Type B pancreatic cell (in vitro differentiated cells): ENCODE measurements at regions not wholly inside any gene's neighbourhood (a gene's known extent, or its start where the extent isn't known, plus 50 kb on each side); places are given as distances from the start of the nearest gene placed in this dataset.

Experiments
- DNase-seq: peaks from one replicate; pipeline ENCODE4 v3.0.0; 2021; ENCODE audit warnings: mixed read lengths; ENCODE audit not compliant: unreplicated experiment; ENCODE audit errors: extremely low spot score
- H3K27ac Mint-ChIP-seq: 2 replicates; pipeline ENCODE4 v1.8.0; 2021; ENCODE audit warnings: mild to moderate bottlenecking, mixed read lengths
- H3K27me3 Mint-ChIP-seq: 2 replicates; pipeline ENCODE4 v1.8.0; 2021; ENCODE audit warnings: mixed read lengths
- H3K36me3 Mint-ChIP-seq: 2 replicates; pipeline ENCODE4 v1.8.0; 2021; ENCODE audit warnings: mixed read lengths
- H3K4me1 Mint-ChIP-seq: one replicate; pipeline ENCODE4 v1.8.0; 2021; ENCODE audit warnings: mixed read lengths; ENCODE audit not compliant: unreplicated experiment
- H3K4me3 Mint-ChIP-seq: 2 replicates; pipeline ENCODE4 v1.8.0; 2021; ENCODE audit warnings: mild to moderate bottlenecking, mixed read lengths
- H3K9me3 Mint-ChIP-seq: 2 replicates; pipeline ENCODE4 v1.8.0; 2021; ENCODE audit warnings: mixed read lengths
- TF ChIP-seq, protein P1 (sequence below): fragments of 200-600 bp; sonication (generic); conservative IDR thresholded peaks from 2 replicates; pipeline ENCODE4 v1.5.0; 2021; ENCODE audit warnings: antibody characterized with exemption, mild to moderate bottlenecking

DNA sequence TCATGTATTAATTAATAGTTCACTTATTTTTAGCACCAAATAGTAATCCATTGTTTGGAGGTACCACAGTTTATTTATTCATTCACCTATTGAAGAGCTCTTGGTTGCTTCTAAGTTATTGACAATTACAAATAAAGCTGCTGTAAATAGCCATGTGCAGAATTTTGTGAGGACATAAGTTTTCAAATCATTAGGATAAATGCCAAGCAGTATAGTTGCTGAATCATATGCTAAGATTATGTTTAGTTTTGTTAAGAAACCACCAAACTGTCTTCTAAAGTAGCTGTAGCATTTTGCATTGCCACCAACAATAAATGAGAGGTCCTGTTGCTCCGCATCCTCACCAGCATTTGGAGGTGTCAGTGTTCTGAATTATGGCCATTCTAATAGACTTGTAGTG lies 2126.8 kb downstream of the PCDH9 start:
- TF ChIP-seq, protein P1, sequence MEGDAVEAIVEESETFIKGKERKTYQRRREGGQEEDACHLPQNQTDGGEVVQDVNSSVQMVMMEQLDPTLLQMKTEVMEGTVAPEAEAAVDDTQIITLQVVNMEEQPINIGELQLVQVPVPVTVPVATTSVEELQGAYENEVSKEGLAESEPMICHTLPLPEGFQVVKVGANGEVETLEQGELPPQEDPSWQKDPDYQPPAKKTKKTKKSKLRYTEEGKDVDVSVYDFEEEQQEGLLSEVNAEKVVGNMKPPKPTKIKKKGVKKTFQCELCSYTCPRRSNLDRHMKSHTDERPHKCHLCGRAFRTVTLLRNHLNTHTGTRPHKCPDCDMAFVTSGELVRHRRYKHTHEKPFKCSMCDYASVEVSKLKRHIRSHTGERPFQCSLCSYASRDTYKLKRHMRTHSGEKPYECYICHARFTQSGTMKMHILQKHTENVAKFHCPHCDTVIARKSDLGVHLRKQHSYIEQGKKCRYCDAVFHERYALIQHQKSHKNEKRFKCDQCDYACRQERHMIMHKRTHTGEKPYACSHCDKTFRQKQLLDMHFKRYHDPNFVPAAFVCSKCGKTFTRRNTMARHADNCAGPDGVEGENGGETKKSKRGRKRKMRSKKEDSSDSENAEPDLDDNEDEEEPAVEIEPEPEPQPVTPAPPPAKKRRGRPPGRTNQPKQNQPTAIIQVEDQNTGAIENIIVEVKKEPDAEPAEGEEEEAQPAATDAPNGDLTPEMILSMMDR = no peak
- no peak overlapping the region for H3K27ac Mint-ChIP-seq
- H3K27me3 Mint-ChIP-seq = no peaks in the 10 kb centered on the region
- no peaks in the 10 kb centered on the region for H3K9me3 Mint-ChIP-seq
- no peaks in the 10 kb centered on the region for H3K4me1 Mint-ChIP-seq
- no peak for DNase-seq
- H3K4me3 Mint-ChIP-seq = no peak overlapping the region
- H3K36me3 Mint-ChIP-seq = peaks cover 2% of the 10 kb centered on the region

DNA sequence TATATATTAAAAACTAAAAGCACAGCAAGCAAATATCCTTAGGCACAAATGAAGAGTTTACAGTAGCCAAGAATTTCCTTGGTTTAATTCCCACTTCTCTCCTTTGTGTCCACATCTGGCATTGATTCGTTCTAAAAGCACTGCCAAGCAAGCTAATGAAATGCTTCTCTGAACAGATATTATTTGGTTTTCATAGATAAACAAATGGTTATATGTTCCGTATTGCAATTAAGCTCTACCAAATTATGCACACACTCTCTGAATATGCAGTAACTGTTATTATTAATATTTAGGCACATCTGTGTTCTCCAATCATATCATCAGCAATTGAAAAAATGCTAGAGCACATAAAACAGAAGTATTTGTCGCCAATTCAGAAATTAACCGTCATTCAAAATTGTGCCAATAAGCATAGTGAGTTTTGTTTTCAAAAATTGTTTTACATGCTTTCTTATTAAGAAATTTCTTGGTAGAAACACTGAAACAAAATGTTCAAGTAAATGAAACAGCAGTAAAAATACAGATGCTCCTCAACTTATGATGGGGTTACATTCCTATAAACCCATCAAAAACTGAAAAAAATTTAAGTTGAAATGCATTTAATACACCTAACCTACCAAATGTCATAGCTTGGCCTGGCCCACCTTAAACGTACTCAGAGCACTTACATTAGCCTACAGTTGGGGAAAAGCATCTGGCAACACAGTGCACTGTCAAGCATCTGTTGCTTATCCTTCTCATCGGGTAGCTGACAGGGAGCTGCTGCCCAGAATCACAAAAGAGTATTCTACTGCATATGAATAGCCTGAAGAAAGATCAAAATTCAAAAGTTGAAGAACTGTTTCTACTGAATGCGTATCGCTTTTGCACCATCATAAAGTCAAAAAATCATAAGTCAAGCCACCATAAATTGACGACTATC lies 2134.7 kb downstream of the PCDH9 start:
- Mint-ChIP-seq H3K27ac (no peak overlapping the region), H3K4me1 (no peaks in the 10 kb centered on the region)
- TF ChIP-seq, protein P1 = no peak

GRCh38 chr13:65093357-65093756 lies 2136.8 kb downstream of the PCDH9 start:
- no peak for DNase-seq
- Mint-ChIP-seq H3K36me3 (no peaks in the 10 kb centered on the region), H3K4me3 (no peak overlapping the region), H3K4me1 (no peaks in the 10 kb centered on the region), H3K27ac (no peak overlapping the region), H3K27me3 (no peaks in the 10 kb centered on the region), H3K9me3 (no peaks in the 10 kb centered on the region)
- TF ChIP-seq, protein P1 = no peak

More for the DNA sequence above, 2134.7 kb downstream of the PCDH9 start:
- H3K27me3 Mint-ChIP-seq = no peaks in the 10 kb centered on the region
- DNase-seq = no peak
- no peaks in the 10 kb centered on the region for H3K9me3 Mint-ChIP-seq
- no peaks in the 10 kb centered on the region for H3K36me3 Mint-ChIP-seq
- H3K4me3 Mint-ChIP-seq = no peak overlapping the region

GRCh38 chr13:65091031-65091430 lies 2139.1 kb downstream of the PCDH9 start:
- H3K4me1 Mint-ChIP-seq = no peaks in the 10 kb centered on the region

DNA sequence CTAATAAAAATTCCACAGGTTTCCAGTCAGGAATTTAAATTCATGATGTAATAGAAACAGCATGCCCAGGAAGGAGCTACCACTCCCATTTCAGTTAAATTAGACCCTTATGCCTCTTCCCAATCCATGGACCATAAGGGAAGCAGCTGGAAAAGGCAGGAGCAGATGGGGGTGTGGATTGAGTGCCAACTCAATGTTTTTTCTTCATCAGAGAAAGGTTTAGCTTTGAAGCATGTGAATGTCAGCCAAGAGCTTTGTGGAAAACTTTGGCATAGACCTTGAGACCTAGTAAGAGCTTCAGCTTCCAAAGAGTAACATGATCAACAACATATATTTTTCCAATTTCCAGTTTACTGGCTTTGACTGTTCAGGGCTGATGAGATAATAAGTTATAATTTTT lies 2139.9 kb downstream of the PCDH9 start:
- Mint-ChIP-seq H3K4me3 (no peak overlapping the region), H3K36me3 (no peaks in the 10 kb centered on the region), H3K9me3 (no peaks in the 10 kb centered on the region), H3K27ac (no peak overlapping the region), H3K4me1 (no peaks in the 10 kb centered on the region), H3K27me3 (no peaks in the 10 kb centered on the region)
- TF ChIP-seq, protein P1 = no peak
- no peak for DNase-seq

More at GRCh38 chr13:65091031-65091430, 2139.1 kb downstream of the PCDH9 start:
- no peaks in the 10 kb centered on the region for H3K27me3 Mint-ChIP-seq
- H3K9me3 Mint-ChIP-seq = no peaks in the 10 kb centered on the region
- no peaks in the 10 kb centered on the region for H3K36me3 Mint-ChIP-seq
- no peak overlapping the region for H3K4me3 Mint-ChIP-seq
- DNase-seq = no peak
- H3K27ac Mint-ChIP-seq = no peak overlapping the region
- TF ChIP-seq, protein P1 = no peak
